GM19468 (cell line): ENCODE measurements at regions not wholly inside any gene's neighbourhood (a gene's known extent, or its start where the extent isn't known, plus 50 kb on each side); places are given as distances from the start of the nearest gene placed in this dataset.

ENCODE experiments used
- ATAC-seq: cut with Tn5 transposase; IDR thresholded peaks from one replicate; pipeline ENCODE4 v1.9.1; 2021; ENCODE audit warnings: mild to moderate bottlenecking, moderate library complexity, moderate number of reproducible peaks; ENCODE audit not compliant: unreplicated experiment; ENCODE audit errors: extremely low read depth

DNA sequence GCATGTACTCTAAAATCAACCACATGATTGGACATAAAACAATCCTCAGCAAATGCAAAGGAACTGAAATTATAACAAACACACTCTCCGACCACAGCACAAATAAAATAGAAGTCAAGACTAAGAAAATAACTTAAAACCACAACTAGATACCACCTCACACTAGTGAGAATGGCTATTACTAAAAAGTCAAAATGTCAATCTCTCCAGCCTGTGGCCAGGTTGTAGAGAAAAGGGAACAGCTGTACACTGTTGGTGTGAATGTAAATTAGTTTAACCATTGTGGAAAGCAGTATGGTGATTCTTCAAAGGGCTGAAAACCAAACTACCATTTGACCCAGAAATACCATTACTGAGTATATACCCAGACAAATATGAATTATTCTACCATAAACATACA, 1025.7 kb upstream of the TENM4 start:
- no peak for ATAC-seq

DNA sequence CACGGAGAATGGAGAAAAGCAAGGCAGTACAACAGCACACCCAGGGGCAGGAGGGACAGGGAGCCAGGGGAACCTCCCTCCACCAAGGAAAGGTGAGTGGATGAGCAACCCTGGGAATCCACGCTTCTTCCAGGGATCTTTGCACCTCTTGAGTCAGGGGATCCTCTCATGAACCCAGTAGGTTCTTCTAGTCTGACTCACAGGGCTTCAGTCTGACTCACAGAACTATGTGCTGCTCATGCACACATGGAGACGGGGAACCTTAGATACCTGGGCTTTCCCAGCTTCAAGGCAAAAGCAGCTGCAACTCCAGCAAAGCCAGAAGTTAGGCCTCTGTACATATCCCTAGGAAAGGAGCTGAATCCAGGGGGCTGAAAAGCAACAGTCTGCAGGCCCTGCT, 1021.4 kb upstream of the TENM4 start:
- no peak for ATAC-seq

DNA sequence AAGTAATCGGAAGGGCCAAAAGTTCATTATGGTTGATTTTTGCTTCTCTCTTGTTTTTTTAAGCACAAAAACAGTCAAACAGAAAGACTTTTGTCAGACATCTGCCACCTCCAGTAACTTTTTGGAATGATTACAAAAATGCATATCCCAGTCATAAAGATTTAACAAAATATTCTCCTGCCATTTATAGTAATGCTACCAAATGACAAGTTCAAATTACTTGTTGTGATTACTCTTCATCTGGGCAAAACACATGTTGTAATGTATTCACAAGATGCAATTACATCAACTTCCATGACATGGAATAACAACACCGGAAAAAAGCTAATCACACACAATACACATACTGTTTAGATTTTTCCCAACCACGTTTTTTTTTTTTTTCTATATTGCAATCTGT, 1017.5 kb upstream of the TENM4 start:
- ATAC-seq, result no peak

DNA sequence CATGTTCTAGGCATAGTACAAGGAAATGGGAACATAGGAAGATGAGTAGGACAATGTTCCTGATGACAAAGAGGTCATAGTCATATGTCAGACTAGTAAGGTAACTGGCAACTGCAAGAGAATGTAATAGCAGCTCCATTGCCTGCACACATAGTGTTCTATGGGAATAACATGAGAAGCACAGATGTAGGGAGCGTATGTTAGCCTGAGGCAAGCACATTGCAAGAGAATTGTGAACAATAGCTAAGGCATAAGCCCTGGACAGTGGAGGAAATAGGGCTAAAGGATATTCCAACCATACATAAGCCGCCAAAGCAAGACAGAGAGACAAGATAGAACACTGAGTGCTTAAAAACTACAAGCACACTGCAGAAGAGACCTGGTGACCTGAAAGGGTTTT, 1017.0 kb upstream of the TENM4 start:
- no peak for ATAC-seq

DNA sequence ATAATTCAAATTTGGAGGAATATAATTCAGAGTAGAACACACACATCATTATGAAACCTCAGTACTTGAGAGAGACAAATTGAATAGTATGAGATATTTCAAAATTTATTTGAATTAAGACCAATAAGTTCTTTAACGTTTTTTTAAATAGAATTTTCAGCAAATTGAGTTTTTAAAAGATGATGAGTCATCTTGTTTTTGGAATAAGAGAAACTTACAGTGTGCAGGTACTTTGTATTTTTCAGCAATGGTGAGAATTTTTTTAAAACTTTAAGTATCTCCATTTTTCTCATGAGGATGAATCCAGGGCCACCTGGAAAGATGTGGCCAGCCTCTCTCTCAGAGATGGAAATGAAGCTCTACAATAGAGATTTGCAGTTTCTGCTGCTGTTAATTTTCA, 1015.0 kb upstream of the TENM4 start:
- ATAC-seq, result no peak

DNA sequence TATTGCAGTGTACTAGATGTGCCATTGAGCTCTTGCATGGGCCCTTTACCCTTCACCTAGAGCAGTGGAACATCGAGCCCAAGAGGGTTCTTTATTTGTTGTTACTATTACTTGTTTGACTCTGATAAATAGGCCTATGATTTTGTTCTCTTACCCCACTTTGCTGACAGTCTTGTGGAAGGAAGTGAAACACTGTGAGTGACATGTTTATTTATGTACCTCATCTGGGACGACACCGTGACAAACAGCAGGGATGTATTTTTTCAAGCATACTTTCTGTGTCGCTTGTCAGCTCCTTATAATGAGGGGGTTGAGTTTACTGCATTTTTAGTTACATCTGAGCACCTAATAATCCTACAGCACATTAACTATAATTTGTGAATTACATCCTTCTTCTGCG, 1010.3 kb upstream of the TENM4 start:
- ATAC-seq, result no peak

DNA sequence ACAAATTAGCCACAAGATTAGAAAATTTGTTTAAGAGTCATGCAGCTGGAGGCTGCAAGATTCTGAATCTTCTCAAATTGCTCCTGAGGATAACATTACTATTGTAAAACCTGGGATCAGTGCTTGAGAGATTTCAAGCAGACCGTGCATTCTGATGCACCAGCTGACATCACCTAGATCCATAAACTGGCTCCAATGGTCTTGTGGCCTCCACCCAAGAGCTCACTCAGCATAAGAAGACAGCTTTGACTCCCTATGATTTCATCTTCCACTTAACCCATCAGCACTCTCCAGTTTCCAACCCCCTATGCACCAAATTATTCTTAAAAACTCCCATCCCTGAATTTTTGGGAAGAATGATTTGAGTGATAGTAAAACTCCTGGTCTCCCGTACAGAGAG, 1007.9 kb upstream of the TENM4 start:
- no peak for ATAC-seq

DNA sequence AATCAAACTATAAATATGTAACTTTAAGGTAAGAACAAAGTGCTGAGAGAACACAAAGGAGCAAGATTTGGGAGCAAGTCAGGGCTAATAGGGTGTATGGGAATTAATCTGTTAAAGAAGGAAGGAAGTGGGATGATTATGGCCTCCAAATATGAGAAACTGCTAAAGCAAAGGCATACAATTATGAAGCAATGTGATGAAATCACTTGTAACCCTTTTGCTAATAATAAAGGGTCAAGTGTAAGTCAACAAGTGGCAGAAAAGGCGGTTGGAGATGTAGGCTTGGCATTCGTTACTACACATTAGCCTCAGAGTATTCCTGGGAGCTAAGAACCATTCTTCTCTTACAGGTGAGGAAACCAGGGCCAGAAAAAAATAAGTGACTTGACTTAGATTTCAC, 1002.3 kb upstream of the TENM4 start:
- no peak for ATAC-seq

DNA sequence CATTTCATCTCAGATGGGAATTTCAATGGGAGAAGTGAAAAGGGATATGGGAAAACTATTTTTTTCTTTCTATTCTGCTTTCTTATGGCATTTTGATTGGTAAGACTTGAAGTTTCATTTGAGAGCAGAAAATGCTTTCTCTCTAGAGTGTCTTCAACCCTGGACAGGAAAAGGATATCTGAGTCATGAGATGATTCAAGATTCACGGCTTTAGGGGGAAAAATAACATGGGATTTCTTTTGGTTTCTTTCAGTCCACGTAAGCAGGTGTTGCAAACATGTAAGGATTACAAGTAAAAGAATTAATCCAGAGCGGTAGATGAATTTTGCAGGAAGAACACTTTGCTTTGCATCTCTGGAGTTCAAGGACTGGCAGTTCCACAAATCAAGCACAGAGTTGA, 1001.0 kb upstream of the TENM4 start:
- ATAC-seq, result no peak

DNA sequence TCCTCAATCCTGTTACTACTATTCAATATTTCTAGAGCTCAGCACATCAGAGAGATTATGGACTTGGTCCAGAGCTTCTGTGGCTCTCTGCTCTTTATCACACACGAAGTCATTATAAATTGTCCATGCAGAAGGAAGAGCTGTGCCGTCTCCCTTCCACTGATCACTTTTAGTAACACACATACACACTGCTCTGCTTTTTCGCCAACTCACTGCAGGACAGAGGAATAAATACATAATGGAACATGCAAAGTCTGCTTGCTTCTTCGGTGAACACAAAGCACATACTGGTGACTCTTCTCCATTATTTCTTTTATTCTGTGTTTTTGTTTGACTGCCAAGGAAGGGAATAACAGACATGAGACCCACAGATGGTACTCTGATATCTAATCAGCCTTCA, 1000.0 kb upstream of the TENM4 start:
- no peak for ATAC-seq

DNA sequence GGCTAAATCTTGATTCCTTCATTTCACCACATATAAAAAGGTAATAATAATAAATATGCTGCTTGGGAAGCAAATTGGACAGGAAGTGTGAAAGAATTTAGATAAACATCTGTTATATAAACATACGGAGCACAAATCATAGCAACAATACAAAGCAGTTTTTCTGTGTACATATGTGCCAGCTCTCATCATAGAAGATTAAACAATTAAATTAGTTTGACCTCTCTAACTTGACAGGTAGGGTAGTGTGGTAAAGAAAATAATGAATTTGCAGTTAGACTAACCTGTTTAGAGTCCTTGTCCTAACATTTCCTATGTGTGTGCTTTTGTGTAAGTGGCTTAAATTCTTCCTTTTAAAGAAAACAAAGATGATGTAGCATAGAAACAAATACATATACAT, 995.7 kb upstream of the TENM4 start:
- ATAC-seq, result no peak

DNA sequence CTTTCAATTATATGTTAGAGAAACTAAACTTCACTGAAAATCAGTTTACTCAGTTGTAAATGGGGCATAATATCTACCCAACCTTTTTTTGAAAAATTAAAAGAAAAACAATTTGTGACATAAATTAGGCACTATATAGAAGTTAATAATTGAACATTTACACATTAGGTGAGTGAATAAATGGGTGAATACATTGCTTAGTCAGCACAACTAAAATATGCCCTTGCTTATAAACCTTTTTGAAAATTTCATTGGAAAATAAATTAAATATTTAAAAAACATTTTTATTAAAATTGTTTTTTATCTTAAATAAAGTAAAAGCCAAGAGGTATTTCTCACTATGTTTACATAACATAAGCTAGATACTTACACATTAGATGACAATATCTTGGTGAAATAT, 994.5 kb upstream of the TENM4 start:
- no peak for ATAC-seq

DNA sequence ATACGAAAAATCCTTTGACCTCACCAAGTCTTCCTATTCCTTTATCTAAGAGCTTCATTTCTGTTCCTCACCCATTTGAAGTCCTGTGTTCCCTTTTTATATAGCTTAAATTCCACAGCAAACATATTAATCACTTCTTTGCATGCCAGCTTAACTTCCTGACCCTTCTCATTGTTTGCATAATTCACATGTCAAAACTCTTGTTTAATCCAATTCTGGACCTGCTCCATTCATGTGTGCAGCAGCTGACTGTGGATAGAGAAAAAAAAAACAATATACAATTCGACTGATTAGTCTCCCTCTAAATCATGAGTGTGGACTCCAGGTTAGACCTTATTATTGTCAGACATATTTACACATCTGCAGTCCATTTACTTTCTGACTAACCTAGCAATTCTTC, 991.2 kb upstream of the TENM4 start:
- ATAC-seq, result no peak

DNA sequence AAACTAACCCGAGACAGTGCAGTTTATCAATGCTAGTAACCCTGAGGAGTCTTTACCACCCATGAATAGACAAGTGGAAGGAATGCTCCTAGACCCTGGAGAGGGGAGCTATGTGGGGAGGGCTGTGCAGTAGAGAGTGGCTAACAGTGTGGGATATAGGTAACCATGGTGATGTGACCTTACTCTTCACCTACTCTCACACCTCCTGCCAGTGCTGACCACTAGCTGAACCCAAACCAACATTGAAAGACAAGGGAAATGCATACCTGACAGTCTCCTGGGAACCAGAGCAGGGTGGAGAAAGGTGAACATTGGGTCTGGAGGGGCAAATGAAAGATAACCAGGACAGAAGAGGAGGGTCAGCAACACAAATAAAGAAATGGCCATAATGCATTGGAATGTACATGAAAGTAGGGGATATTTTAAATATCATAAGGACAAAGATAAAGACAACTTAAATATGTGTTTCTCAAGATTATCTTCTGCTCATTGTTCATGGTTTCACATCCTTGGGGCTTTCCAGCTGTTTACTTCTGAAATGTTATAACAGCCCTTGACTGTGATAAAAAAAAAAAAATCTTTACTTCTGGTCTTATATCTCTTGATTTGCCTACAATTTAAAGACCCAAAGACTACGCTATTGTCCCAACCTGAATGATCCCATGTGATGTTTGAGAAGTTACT, 983.3 kb upstream of the TENM4 start:
- ATAC-seq, result no peak

DNA sequence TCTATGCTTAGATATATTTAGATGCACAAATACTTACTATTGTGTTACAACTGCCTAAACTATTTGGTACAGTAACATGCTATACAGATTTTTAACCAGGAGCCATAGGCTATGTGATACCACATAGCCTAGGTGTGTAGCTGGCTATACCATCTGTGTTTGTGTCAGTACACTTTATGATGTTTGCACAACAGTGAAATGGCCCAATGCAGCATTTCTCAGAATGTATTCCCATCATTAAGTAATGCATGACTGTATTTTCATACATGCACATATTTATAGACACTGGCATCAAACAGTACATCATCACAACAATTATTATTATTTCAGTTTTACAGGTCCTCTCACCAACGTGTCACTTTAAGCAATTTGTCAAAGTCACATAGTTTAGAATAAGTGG, 979.5 kb upstream of the TENM4 start:
- ATAC-seq, result no peak

DNA sequence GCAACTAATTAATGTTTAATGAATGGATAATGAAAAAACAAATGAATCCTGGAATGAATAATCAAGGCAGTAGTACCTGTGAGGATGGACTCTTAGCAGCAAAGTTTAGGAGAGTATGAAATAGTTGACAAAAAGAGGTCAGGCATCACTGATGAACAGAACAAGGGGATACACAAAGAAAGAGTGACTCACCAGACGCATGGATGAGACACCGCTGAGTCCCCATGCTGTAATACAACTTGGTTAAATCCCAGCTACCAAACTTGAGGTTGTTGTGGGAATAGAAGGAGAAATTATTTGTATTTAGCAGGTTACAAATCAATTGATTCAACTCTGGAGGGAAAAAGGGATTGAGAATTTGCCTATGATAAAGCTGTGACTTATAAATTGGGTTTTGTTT, 976.9 kb upstream of the TENM4 start:
- ATAC-seq, result no peak

DNA sequence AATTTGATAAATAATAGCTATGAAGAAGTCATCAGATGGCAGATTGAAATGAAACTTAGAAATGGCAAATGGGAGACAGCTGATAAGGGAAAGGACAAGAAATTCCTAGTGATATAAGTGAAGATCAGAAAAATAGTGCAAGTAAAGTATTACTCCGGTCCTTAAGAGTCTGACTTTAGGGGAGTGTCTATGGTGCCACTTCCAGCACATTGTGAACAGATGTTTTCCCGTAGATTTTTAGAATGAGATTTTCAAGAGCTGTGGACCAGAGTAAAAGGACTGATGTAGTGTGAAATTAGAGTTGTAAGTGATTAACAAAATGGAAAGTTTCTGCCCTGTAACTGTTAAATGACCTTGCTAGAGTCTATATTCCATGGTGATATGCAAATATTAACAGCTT, 974.8 kb upstream of the TENM4 start:
- no peak for ATAC-seq

DNA sequence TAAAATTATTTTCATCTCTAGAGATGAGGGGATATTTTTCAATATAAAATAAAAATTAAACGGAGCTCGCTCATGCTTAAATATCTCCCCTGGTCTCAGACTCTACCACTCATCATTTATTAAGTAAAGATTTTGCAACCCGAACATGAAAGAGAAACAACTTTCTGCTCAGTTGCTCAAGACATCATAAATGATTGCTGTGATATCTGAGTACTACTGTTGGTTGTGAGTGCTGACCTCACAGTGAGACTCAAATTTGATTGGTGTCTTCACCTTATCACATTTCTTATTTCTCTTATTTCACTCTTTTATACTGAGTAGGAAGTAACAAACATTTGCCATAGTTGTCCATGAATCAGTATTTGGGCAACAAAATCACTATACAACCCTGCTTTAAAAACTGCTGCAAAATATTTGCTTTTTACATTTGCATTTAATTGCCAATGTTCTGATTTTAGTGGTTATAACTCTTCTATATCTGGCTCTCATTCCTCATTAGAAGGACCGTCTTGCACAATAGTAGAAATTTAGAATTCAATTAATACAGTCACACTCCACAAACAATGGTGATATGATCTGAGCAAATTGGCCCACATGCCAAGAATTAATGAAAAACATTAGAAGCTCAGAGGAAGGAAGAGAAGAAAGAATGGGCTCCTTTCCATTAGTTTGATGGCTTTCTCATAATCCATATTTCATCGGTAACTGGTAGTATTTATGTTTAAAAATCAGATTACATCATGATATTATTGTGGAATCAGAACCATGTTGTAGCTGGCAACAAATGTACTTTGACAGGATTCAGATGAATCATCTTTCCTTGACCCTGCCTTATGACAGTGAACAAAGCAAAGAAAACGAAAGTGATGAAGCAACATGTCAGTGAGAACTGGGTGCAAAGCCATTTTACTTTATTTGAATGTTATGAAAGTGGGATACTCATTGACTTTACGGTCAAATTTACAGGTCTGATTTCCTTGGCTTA, 973.6 kb upstream of the TENM4 start:
- no peak for ATAC-seq

DNA sequence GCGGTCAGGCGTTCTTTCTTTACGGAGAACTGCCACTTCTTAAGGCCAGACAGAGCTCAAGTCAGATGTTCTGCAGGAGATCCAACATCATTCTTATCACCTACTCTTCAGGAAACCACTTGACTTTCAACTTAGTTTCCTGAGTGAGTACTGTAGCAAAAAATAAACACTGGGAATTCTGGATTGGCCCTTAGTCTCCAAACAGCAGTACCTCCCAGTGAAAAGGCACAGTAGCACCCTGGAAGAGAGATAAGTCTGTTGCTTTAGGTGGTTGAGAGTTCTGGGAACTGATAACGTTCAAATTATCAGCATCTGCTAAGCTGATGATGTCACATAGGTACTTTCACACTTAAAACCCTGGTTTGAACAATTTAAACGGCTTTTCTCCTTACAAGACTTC, 971.8 kb upstream of the TENM4 start:
- no peak for ATAC-seq

DNA sequence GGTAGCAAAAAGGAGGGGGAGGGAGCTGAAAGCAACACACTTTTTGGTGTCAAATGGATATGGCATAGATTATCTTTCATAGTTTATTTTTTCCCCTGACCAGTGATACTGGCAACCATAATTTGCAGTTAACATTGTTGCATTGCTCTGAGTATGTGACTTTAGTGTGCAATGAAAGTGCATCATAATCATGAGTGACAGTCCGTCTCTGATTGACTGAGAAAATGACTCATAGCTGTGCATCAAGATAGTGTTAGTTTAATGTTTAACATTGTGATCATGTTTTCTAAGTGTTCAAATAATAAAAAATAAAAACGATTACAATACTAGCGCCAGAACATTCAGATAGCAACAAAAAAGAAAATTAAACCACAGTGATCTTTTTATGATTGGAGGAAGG, 952.4 kb upstream of the TENM4 start:
- no peak for ATAC-seq

DNA sequence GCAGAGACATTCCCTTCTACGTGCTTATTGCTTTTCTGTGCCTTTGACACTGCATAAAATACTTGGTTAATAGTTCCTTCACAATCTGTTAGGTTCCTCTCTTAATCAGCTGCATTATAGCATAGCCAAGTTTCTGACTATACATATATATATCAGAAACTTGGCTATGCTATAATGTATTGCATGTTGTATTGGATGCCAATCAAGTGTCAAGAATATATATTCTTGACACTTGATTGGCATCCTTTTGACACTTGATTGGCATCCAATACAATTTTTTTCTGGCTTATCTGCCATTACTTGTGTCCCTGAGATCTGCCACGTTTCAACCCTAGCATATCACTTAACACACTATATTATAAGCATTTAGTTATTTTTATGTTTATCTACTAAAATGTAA, 949.7 kb upstream of the TENM4 start:
- ATAC-seq, result no peak

DNA sequence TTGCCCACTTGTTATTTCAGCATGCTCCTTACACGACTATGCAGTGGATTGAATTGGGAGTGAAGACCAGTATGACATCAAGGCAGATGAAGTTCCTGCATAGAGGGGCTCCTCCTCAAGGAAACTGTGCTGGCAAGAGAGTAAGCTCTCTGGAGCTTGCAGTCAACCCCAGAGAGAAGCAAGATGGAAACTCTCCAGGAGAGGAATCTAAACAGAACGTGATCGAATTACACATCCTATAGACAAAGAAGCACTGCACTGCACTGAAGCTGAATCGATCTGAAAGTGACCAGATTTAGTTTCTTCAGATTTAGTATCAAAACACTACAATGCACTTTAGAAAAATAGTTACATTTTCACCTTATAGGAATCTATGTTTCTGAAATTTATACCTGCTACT, 947.7 kb upstream of the TENM4 start:
- ATAC-seq, result no peak
